K562 (cell line): ENCODE measurements at regions not wholly inside any gene's neighbourhood (a gene's known extent, or its start where the extent isn't known, plus 50 kb on each side); places are given as distances from the start of the nearest gene placed in this dataset.

ENCODE experiments used
- ATAC-seq: fragments of 200-7000 bp; cut with Tn5 transposase; 3 replicates; pipeline ENCODE4 v1.9.1; 2020; ENCODE audit warnings: moderate library complexity
- BruUV-seq: library from RNA; stranded (reverse); fragments of 400-500 nt; replicated peaks from 2 replicates; lab custom pipeline; 2021; lab: Mats Ljungman, UMichigan
- CTCF ChIA-PET: fragments of 300-600 bp; formaldehyde crosslinking; extraction: SDS; loops from one replicate; lab custom pipeline; 2021; ENCODE audit warnings: low intra/inter-chr PET ratio; lab: Yijun Ruan, JAX
- POLR2A ChIA-PET: fragments of 300-600, 350-650 bp; sonication (Branson Sonifier 250); formaldehyde crosslinking; extraction: SDS; loops from one replicate; lab custom pipeline; 2021; ENCODE audit warnings: antibody characterized with exemption, inconsistent platforms; lab: Yijun Ruan, JAX
- DNase-seq, 4 experiments: peaks; one replicate each; pipeline versions ENCODE4 v3.0.0 to v3.0.0-alpha.2; 2011 to 2018; ENCODE audit warnings: low spot score in 3 of 4, mixed read lengths in 3 of 4; ENCODE audit errors: extremely low read depth in 1 of 4
- FAIRE-seq: peaks from 2 replicates; lab custom pipeline; 2011; peaks lifted over from hg19 to GRCh38; lab: Jason Lieb, UNC
- H2AFZ ChIP-seq: 2 replicates; pipeline ENCODE4 v1.6.0; 2011; ENCODE audit warnings: low read depth, low read length, control low read depth, inconsistent platforms
- H3K27ac ChIP-seq: fragments of 200-600 bp; 3 replicates; pipeline ENCODE4 v1.8.0; 2011; ENCODE audit warnings: low read depth, mild to moderate bottlenecking, control low read depth, inconsistent platforms, low read length, moderate library complexity, mixed read lengths; ENCODE audit errors: extremely low read depth
- H3K27me3 ChIP-seq, 2 experiments: fragments of 300-600 bp in 1 of 2; 2 replicates in 1 of 2; 3 replicates in 1 of 2; pipeline versions ENCODE4 v1.6.0 to v1.8.0; 2011; ENCODE audit warnings: inconsistent platforms in 2 of 2, low read length in 2 of 2, mild to moderate bottlenecking in 1 of 2, mixed read lengths in 1 of 2, moderate library complexity in 1 of 2; ENCODE audit not compliant: control insufficient read depth in 2 of 2, insufficient read depth in 2 of 2
- H3K36me3 ChIP-seq: fragments of 300-600 bp; 3 replicates; pipeline ENCODE4 v1.8.0; 2011; ENCODE audit warnings: mild to moderate bottlenecking, low read length, inconsistent platforms; ENCODE audit not compliant: control insufficient read depth, insufficient read depth
- H3K4me1 ChIP-seq, 2 experiments: fragments of 200-600 bp in 1 of 2; replicated peaks in 1 of 2; 2 replicates in 1 of 2; 3 replicates in 1 of 2; pipeline versions ENCODE4 v1.5.1 to v1.8.0; 2011; ENCODE audit warnings: inconsistent platforms in 2 of 2, low read length in 2 of 2, mild to moderate bottlenecking in 1 of 2, mixed read lengths in 1 of 2, moderate library complexity in 1 of 2; ENCODE audit not compliant: control insufficient read depth in 2 of 2, insufficient read depth in 2 of 2
- H3K4me2 ChIP-seq: 2 replicates; pipeline ENCODE4 v1.6.1; 2011; ENCODE audit warnings: low read length, control low read depth, inconsistent platforms, mixed read lengths; ENCODE audit not compliant: insufficient read depth
- H3K4me3 ChIP-seq: fragments of 200-600 bp; sonication (generic), shearing (Covaris generic); 2 replicates; pipeline ENCODE4 v1.5.1; 2016; ENCODE audit warnings: control low read depth, inconsistent platforms
- H3K79me2 ChIP-seq: fragments of 200-600 bp; 3 replicates; pipeline ENCODE4 v1.8.0; 2011; ENCODE audit warnings: low read length, inconsistent platforms; ENCODE audit not compliant: control insufficient read depth, insufficient read depth
- H3K9ac ChIP-seq, 2 experiments: 2 replicates each; pipeline versions ENCODE4 v1.6.0 to v1.6.1; 2011; ENCODE audit warnings: low read depth in 2 of 2, low read length in 2 of 2, control low read depth in 1 of 2, inconsistent platforms in 1 of 2, mild to moderate bottlenecking in 1 of 2, mixed read lengths in 1 of 2; ENCODE audit not compliant: insufficient read depth in 1 of 2
- H3K9me1 ChIP-seq: one replicate; pipeline ENCODE4 v1.6.0; 2011; ENCODE audit warnings: inconsistent platforms, mild to moderate bottlenecking, low read length, moderate library complexity; ENCODE audit not compliant: control insufficient read depth, insufficient read depth
- H3K9me3 ChIP-seq: replicated peaks from 2 replicates; pipeline ENCODE4 v1.5.1; 2011; ENCODE audit warnings: low read depth, low read length, inconsistent platforms; ENCODE audit not compliant: control insufficient read depth, insufficient read depth
- H4K20me1 ChIP-seq: replicated peaks from 2 replicates; pipeline ENCODE4 v1.6.1; 2011; ENCODE audit warnings: low read length, inconsistent platforms, mixed read lengths; ENCODE audit not compliant: control insufficient read depth, insufficient read depth
- BACH1 ChIP-seq: fragments of 200-800 bp; sonication (Bioruptor generic); IDR thresholded peaks from 2 replicates; pipeline ENCODE4 v1.6.1; 2016; ENCODE audit warnings: missing genetic modification characterization, missing compliant biosample characterization
- C11orf30 ChIP-seq: fragments of 450-650 bp; IDR thresholded peaks from 2 replicates; pipeline ENCODE4 v1.6.1; 2016; ENCODE audit warnings: low read depth, mild to moderate bottlenecking
- CHD2 ChIP-seq: IDR thresholded peaks from 2 replicates; pipeline ENCODE4 v1.6.1; 2011; ENCODE audit warnings: low read depth, low read length
- CREBBP ChIP-seq: IDR thresholded peaks from one replicate; pipeline ENCODE4 v1.6.1; 2012; ENCODE audit warnings: low read depth, mild to moderate bottlenecking, control low read depth, inconsistent platforms, low read length
- DNMT1 ChIP-seq: fragments of 450-650 bp; IDR thresholded peaks from 2 replicates; pipeline ENCODE4 v1.6.1; 2016; ENCODE audit warnings: antibody characterized with exemption, mild to moderate bottlenecking
- NCOA6 ChIP-seq: fragments of 450-650 bp; IDR thresholded peaks from 2 replicates; pipeline ENCODE4 v1.6.1; 2017; ENCODE audit warnings: mild to moderate bottlenecking
- RB1 ChIP-seq: fragments of 450-650 bp; IDR thresholded peaks from 2 replicates; pipeline ENCODE4 v1.6.1; 2017; ENCODE audit warnings: low read depth, mild to moderate bottlenecking
- RFX7 ChIP-seq: fragments of 250-450 bp; sonication (Bioruptor Pico); IDR thresholded peaks from 2 replicates; pipeline ENCODE4 v1.5.1; 2021; ENCODE audit warnings: mild to moderate bottlenecking
- SP1 ChIP-seq: sonication (generic); formaldehyde crosslinking; IDR thresholded peaks from 2 replicates; pipeline ENCODE4 v1.8.1; 2022; ENCODE audit warnings: mild to moderate bottlenecking, missing genetic modification reagents
- STAT5B ChIP-seq: fragments of 250-450 bp; sonication (Bioruptor Pico); IDR thresholded peaks from 2 replicates; pipeline ENCODE4 v1.8.0; 2021; ENCODE audit warnings: mild to moderate bottlenecking, inconsistent platforms
- TBL1XR1 ChIP-seq, 2 experiments: IDR thresholded peaks; 2 replicates each; pipeline ENCODE4 v1.6.1; 2012; ENCODE audit warnings: improper control_type of control experiment in 2 of 2, low read length in 2 of 2, mild to moderate bottlenecking in 1 of 2
- ZBED1 ChIP-seq: IDR thresholded peaks from 2 replicates; pipeline ENCODE4 v1.6.1; 2014
- ZBTB17 ChIP-seq: fragments of 450-650 bp; formaldehyde crosslinking; IDR thresholded peaks from 2 replicates; pipeline ENCODE4 v1.4.0; 2020; ENCODE audit warnings: mild to moderate bottlenecking
- ZNF143 ChIP-seq: sonication (generic); formaldehyde crosslinking; IDR thresholded peaks from 2 replicates; pipeline ENCODE4 v1.9.0; 2022; ENCODE audit warnings: mild to moderate bottlenecking, missing genetic modification reagents
- ZNF699 ChIP-seq: fragments of 250-450 bp; sonication (Bioruptor Pico); IDR thresholded peaks from 2 replicates; pipeline ENCODE4 v1.8.0; 2021; ENCODE audit warnings: mild to moderate bottlenecking, moderate library complexity; ENCODE audit not compliant: insufficient replicate concordance
- WGBS: fragments of 100-300 bp; shearing (Covaris generic); methylation state at CpG from one replicate; pipeline ENCODE4 v1.1.6; 2016; ENCODE audit warnings: low coverage, mixed read lengths; ENCODE audit not compliant: insufficient coverage; ENCODE audit errors: missing lambda C conversion rate; 5-methylcytosine and 5-hydroxymethylcytosine counted together
- in situ Hi-C: fragments of 300-500 bp; cut with MboI; formaldehyde crosslinking; loops from 4 replicates; pipeline ENCODE4 v1.15.0; 2018; ENCODE audit warnings: inconsistent platforms, mixed read lengths
- intact Hi-C: fragments of 100-400 bp; cut with micrococcal nuclease; formaldehyde crosslinking; loops from 2 replicates; pipeline ENCODE4 v1.14.2; 2022
- TF ChIP-seq, protein P1 (sequence below): fragments of 250-450 bp; sonication (Bioruptor Pico); IDR thresholded peaks from 2 replicates; pipeline ENCODE4 v1.4.0; 2020; ENCODE audit warnings: mild to moderate bottlenecking, moderate library complexity
- TF ChIP-seq, protein P2 (sequence below): fragments of 250-450 bp; sonication (Bioruptor Pico); IDR thresholded peaks from 2 replicates; pipeline ENCODE4 v1.4.0; 2020; ENCODE audit warnings: mild to moderate bottlenecking, moderate library complexity, borderline replicate concordance
- TF ChIP-seq, protein P3 (sequence below): sonication (generic); formaldehyde crosslinking; IDR thresholded peaks from 2 replicates; pipeline ENCODE4 v1.8.1; 2022; ENCODE audit warnings: missing genetic modification reagents
- TF ChIP-seq, protein P4 (sequence below): sonication (generic); formaldehyde crosslinking; IDR thresholded peaks from 2 replicates; pipeline ENCODE4 v1.8.1; 2023; ENCODE audit warnings: mild to moderate bottlenecking, missing genetic modification reagents

DNA sequence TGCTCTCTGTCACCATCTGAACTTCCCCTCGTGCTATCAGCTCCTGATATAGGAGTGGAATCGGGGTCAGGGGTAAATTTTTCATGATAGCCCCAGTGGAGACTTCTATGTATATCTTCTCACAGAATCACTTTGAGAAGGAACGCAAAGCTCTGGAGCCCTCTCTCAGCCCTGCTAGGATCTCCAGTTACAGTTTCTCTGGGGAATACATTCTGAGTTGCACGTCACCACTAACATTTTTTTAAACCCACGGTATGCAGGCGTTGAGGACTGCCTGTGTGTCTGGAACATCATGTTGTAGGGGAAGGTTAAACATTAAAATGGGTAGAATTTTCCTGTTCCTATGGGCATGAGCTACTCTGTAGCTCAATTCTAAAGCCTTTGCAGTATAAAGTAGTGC, 116.4 kb upstream of the FAM78B start:
- WGBS: under 1% methylated on average over 6 of the region's 6 CpGs
- Histone ChIP-seq H2AFZ (no peak overlapping the region), H3K4me2 (no peak overlapping the region), H3K4me3 (no peak overlapping the region), H4K20me1 (no peaks in the 10 kb centered on the region), H3K4me1 (no peaks in the 10 kb centered on the region), H3K27me3 (peaks cover 0 to 3% of the 10 kb centered on the region in 2 experiments; a peak in 1 of 5 replicates), H3K36me3 (no peaks in the 10 kb centered on the region), H3K9me1 (no peaks in the 10 kb centered on the region), H3K9ac (no peak overlapping the region), H3K9me3 (no peaks in the 10 kb centered on the region), H3K27ac (no peak overlapping the region), H3K79me2 (no peaks in the 10 kb centered on the region)
- no TSS peak for BruUV-seq
- DNase-seq: no peak
- intact Hi-C loops (no loop called here), in situ Hi-C loops (no loop called here)
- FAIRE-seq: no peak
- ATAC-seq: no peak
- ChIA-PET CTCF (no interaction called here), POLR2A (no interaction called here)
- TF ChIP-seq RFX7 (CRISPR knock-in tag) (no peak), ZBTB17 (CRISPR knock-in tag) (no peak), NCOA6 (no peak), RB1 (no peak), SP1 (CRISPR knock-in tag) (no peak), CHD2 (no peak), DNMT1 (no peak), ZNF143 (CRISPR knock-in tag) (no peak), BACH1 (tag) (no peak), ZBED1 (no peak), STAT5B (CRISPR knock-in tag) (no peak), CREBBP (no peak), ZNF699 (no peak), C11orf30 (no peak), TBL1XR1 (IDR thresholded peaks at IDR 0.05; ENCODE audit: low read length in 2 of 2) (no peak)
- TF ChIP-seq, protein P1, sequence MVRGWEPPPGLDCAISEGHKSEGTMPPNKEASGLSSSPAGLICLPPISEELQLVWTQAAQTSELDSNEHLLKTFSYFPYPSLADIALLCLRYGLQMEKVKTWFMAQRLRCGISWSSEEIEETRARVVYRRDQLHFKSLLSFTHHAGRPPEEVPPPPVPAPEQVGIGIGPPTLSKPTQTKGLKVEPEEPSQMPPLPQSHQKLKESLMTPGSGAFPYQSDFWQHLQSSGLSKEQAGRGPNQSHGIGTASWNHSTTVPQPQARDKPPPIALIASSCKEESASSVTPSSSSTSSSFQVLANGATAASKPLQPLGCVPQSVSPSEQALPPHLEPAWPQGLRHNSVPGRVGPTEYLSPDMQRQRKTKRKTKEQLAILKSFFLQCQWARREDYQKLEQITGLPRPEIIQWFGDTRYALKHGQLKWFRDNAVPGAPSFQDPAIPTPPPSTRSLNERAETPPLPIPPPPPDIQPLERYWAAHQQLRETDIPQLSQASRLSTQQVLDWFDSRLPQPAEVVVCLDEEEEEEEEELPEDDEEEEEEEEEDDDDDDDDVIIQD (CRISPR knock-in tag): no peak
- TF ChIP-seq, protein P2, sequence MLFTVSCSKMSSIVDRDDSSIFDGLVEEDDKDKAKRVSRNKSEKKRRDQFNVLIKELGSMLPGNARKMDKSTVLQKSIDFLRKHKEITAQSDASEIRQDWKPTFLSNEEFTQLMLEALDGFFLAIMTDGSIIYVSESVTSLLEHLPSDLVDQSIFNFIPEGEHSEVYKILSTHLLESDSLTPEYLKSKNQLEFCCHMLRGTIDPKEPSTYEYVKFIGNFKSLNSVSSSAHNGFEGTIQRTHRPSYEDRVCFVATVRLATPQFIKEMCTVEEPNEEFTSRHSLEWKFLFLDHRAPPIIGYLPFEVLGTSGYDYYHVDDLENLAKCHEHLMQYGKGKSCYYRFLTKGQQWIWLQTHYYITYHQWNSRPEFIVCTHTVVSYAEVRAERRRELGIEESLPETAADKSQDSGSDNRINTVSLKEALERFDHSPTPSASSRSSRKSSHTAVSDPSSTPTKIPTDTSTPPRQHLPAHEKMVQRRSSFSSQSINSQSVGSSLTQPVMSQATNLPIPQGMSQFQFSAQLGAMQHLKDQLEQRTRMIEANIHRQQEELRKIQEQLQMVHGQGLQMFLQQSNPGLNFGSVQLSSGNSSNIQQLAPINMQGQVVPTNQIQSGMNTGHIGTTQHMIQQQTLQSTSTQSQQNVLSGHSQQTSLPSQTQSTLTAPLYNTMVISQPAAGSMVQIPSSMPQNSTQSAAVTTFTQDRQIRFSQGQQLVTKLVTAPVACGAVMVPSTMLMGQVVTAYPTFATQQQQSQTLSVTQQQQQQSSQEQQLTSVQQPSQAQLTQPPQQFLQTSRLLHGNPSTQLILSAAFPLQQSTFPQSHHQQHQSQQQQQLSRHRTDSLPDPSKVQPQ (CRISPR knock-in tag): no peak
- TF ChIP-seq, protein P3, sequence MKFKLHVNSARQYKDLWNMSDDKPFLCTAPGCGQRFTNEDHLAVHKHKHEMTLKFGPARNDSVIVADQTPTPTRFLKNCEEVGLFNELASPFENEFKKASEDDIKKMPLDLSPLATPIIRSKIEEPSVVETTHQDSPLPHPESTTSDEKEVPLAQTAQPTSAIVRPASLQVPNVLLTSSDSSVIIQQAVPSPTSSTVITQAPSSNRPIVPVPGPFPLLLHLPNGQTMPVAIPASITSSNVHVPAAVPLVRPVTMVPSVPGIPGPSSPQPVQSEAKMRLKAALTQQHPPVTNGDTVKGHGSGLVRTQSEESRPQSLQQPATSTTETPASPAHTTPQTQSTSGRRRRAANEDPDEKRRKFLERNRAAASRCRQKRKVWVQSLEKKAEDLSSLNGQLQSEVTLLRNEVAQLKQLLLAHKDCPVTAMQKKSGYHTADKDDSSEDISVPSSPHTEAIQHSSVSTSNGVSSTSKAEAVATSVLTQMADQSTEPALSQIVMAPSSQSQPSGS (CRISPR knock-in tag): no peak
- TF ChIP-seq, protein P4, sequence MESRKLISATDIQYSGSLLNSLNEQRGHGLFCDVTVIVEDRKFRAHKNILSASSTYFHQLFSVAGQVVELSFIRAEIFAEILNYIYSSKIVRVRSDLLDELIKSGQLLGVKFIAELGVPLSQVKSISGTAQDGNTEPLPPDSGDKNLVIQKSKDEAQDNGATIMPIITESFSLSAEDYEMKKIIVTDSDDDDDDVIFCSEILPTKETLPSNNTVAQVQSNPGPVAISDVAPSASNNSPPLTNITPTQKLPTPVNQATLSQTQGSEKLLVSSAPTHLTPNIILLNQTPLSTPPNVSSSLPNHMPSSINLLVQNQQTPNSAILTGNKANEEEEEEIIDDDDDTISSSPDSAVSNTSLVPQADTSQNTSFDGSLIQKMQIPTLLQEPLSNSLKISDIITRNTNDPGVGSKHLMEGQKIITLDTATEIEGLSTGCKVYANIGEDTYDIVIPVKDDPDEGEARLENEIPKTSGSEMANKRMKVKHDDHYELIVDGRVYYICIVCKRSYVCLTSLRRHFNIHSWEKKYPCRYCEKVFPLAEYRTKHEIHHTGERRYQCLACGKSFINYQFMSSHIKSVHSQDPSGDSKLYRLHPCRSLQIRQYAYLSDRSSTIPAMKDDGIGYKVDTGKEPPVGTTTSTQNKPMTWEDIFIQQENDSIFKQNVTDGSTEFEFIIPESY: no peak
